Nephron progenitor cell (in vitro differentiated cells): ENCODE measurements at regions not wholly inside any gene's neighbourhood (a gene's known extent, or its start where the extent isn't known, plus 50 kb on each side); places are given as distances from the start of the nearest gene placed in this dataset.

Experiments
- DNase-seq: peaks from one replicate; pipeline ENCODE4 v3.0.0; 2021
- H3K27ac Mint-ChIP-seq: 2 replicates; pipeline ENCODE4 v1.8.0; 2021; ENCODE audit warnings: mild to moderate bottlenecking, moderate library complexity, mixed read lengths
- H3K27me3 Mint-ChIP-seq: 2 replicates; pipeline ENCODE4 v1.8.0; 2021; ENCODE audit warnings: mild to moderate bottlenecking, low read depth, mixed read lengths; ENCODE audit not compliant: poor library complexity
- H3K36me3 Mint-ChIP-seq: 2 replicates; pipeline ENCODE4 v1.8.0; 2021; ENCODE audit warnings: low read depth, mixed read lengths
- H3K4me1 Mint-ChIP-seq: 2 replicates; pipeline ENCODE4 v1.8.0; 2021; ENCODE audit warnings: mixed read lengths
- H3K4me3 Mint-ChIP-seq: 2 replicates; pipeline ENCODE4 v1.8.0; 2021; ENCODE audit warnings: mild to moderate bottlenecking, moderate library complexity, mixed read lengths
- H3K9me3 Mint-ChIP-seq: 2 replicates; pipeline ENCODE4 v1.8.0; 2021; ENCODE audit warnings: mild to moderate bottlenecking, moderate library complexity, mixed read lengths
- TF ChIP-seq, protein P1 (sequence below): fragments of 200-600 bp; sonication (generic); IDR thresholded peaks from 2 replicates; pipeline ENCODE4 v1.5.0; 2021; ENCODE audit warnings: antibody characterized with exemption

DNA sequence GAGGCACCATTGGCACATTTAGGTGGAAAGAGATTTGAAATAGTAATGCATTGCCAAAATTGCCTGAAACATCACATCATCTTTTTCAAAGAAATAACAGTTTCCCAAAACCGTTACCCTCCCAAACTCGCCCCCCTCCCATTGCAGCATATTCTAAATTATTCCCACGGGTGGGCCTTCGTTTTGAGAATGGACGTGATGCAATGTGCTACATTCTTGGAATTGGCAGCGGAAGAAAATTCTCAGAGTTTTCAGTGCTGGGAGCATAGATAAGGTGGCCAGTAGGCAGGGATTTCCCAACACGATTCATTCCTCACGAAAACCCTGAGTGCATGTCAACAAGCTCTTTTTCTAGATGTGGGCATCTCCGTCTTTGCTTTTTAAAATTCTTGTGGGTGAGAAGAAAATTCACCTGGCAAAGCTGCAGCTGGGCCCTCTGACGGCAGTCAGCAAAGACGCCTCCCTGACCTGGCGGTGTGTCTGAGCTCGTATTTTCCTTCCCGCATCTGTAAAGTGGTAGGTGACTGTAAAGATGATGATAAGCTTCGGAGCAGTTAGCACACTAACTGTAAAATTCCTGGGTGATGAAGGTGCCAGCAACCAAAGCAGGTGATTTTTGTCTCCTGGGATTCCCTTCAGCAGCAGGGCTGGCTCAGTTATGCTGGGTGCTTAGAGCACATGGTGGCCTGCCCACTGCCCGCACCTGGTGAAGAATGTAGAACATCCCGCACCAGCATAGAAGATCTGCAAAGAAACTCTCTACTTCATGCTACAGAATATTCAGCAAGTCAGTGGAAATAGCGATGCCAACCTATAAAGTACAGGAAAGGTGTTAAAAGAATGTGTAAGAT, 141.9 kb upstream of the KLF6 start:
- Mint-ChIP-seq H3K36me3 (no peaks in the 10 kb centered on the region), H3K4me1 (no peaks in the 10 kb centered on the region), H3K27me3 (peaks cover 3% of the 10 kb centered on the region), H3K27ac (no peak overlapping the region), H3K4me3 (no peak overlapping the region), H3K9me3 (no peaks in the 10 kb centered on the region)
- DNase-seq: no peak
- TF ChIP-seq, protein P1, sequence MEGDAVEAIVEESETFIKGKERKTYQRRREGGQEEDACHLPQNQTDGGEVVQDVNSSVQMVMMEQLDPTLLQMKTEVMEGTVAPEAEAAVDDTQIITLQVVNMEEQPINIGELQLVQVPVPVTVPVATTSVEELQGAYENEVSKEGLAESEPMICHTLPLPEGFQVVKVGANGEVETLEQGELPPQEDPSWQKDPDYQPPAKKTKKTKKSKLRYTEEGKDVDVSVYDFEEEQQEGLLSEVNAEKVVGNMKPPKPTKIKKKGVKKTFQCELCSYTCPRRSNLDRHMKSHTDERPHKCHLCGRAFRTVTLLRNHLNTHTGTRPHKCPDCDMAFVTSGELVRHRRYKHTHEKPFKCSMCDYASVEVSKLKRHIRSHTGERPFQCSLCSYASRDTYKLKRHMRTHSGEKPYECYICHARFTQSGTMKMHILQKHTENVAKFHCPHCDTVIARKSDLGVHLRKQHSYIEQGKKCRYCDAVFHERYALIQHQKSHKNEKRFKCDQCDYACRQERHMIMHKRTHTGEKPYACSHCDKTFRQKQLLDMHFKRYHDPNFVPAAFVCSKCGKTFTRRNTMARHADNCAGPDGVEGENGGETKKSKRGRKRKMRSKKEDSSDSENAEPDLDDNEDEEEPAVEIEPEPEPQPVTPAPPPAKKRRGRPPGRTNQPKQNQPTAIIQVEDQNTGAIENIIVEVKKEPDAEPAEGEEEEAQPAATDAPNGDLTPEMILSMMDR: no peak

DNA sequence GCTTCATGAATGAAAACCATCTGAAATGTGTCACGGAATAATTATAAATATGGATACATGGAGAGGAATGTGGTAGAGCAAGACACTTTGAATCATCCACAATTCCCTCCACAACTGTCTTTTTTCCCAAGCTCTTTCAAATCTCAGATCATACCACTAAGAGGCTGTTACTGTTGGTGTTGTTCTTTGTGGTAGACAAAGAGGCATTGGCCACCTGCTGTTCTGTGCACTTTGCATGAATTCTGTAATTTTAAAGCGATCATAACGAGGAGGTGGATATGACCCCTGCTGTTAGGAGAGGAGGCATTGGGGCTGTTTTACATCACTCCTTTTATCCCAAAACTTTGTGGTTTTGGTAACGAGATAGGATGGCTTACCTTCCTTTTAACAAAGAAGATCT, 141.2 kb upstream of the KLF6 start:
- Mint-ChIP-seq H3K36me3 (no peaks in the 10 kb centered on the region), H3K4me3 (no peak overlapping the region), H3K27me3 (peaks cover 3% of the 10 kb centered on the region), H3K4me1 (no peaks in the 10 kb centered on the region), H3K27ac (no peak overlapping the region), H3K9me3 (no peaks in the 10 kb centered on the region)
- DNase-seq: no peak
- TF ChIP-seq, protein P1: no peak

DNA sequence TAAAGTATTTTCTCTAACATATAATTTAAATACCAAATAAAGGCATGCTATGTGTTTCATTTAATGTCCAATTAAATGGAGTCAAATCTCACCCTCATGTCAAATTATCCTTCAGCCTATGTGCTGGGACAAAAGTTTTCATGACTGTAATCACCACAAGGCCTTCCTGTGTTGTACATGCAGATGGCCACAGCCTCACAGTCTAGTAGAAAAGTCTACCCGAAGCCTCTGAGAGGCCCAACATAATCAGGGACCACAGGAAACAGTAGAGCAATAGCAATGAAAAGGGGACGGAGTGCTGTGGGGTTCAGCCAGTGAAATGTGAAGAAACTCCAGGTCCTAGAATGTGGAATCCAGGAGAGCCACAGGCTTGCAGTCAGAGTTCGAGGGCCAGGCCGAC, 140.2 kb upstream of the KLF6 start:
- no peak for DNase-seq
- TF ChIP-seq, protein P1: no peak
- Mint-ChIP-seq H3K4me3 (no peak overlapping the region), H3K27me3 (no peaks in the 10 kb centered on the region), H3K4me1 (no peaks in the 10 kb centered on the region), H3K9me3 (no peaks in the 10 kb centered on the region), H3K36me3 (no peaks in the 10 kb centered on the region), H3K27ac (peak overlapping the region; percentile 8)

DNA sequence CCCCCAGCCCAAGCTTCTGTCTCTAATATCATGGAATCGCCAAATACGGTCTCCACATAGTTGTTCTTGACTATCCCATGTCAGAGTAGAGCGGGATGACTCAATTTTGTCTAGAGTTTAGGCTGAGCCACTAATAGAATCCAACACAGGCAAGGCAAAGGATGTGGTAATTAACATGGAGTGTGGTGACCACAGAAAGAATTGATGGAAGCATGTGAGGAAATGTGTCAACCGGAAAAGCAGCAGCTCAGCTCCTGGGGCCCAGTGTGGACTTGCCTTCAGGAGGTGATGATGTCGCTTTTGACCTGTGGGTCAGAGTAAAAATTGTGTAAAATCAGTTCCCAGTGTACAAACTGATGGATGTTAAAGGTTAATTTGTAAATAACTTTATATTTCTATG, 139.3 kb upstream of the KLF6 start:
- Mint-ChIP-seq H3K4me3 (no peak overlapping the region), H3K27ac (no peak overlapping the region), H3K9me3 (peaks cover 5% of the 10 kb centered on the region), H3K36me3 (no peaks in the 10 kb centered on the region), H3K4me1 (no peaks in the 10 kb centered on the region), H3K27me3 (no peaks in the 10 kb centered on the region)
- no peak for DNase-seq
- TF ChIP-seq, protein P1: no peak

DNA sequence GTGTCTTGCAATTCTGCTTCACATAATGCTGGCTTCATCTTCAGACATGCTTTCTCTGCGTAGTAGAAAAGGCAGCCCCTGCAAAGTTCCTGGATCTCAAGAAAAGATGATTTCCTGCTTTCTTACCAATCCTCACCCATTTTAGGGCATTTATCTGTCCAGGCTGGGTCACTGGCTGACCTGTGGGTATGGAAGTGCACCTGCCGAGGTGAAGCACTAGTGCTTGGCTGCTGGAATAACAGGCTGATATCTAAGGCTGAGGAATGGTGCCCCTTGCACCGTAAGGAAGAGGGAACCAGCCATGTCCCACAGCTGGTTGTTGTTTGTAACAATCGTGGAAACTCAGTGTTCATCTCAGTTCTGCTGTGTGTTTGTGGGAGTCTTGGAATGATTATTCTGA, 138.0 kb upstream of the KLF6 start:
- H3K27me3 Mint-ChIP-seq: no peaks in the 10 kb centered on the region
- TF ChIP-seq, protein P1: no peak
- no peaks in the 10 kb centered on the region for H3K4me1 Mint-ChIP-seq
- H3K36me3 Mint-ChIP-seq: peaks cover 4% of the 10 kb centered on the region
- H3K4me3 Mint-ChIP-seq: no peak overlapping the region
- peaks cover 18% of the 10 kb centered on the region for H3K9me3 Mint-ChIP-seq
- DNase-seq: no peak
- no peak overlapping the region for H3K27ac Mint-ChIP-seq
